ENCODE measurements at regions not wholly inside any gene's neighbourhood (a gene's known extent, or its start where the extent isn't known, plus 50 kb on each side); places are given as distances from the start of the nearest gene placed in this dataset.
A peak's percentile ranks its signal among the peaks of the same experiment; 100 is the strongest.

DNA sequence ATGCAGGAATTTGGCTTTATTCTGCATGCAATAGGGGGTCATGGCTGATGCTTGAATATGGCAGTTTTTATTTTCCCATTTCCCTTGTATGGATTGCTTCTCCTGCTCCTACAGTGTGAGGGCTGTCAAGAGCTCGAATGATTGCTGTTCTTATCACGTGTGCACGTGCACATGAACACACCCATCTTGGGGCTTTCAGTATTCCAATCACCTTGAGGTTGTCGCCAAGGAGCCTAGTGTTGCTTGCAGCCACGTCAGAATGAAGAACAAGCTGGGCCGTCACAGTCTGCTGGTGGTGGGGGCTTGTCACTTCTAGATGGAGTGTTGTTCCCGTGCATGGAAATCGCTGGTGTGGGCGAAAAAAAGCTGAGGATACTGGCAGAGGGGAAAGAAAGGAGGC, 219.4 kb upstream of the GLRA1 start:
- Mint-ChIP-seq H3K27me3 (ENCODE audit: unreplicated experiment) (peaks cover 35% of the 10 kb centered on the region), H3K27ac (ENCODE audit: unreplicated experiment) (no peak overlapping the region), H3K4me3 (ENCODE audit: unreplicated experiment) (no peak overlapping the region), H3K36me3 (ENCODE audit: unreplicated experiment) (no peaks in the 10 kb centered on the region), H3K4me1 (ENCODE audit: unreplicated experiment) (no peaks in the 10 kb centered on the region), H3K9me3 (ENCODE audit: unreplicated experiment) (no peaks in the 10 kb centered on the region)
- DNase-seq (ENCODE audit: extremely low spot score, unreplicated experiment): no peak
- TF ChIP-seq, protein P1, sequence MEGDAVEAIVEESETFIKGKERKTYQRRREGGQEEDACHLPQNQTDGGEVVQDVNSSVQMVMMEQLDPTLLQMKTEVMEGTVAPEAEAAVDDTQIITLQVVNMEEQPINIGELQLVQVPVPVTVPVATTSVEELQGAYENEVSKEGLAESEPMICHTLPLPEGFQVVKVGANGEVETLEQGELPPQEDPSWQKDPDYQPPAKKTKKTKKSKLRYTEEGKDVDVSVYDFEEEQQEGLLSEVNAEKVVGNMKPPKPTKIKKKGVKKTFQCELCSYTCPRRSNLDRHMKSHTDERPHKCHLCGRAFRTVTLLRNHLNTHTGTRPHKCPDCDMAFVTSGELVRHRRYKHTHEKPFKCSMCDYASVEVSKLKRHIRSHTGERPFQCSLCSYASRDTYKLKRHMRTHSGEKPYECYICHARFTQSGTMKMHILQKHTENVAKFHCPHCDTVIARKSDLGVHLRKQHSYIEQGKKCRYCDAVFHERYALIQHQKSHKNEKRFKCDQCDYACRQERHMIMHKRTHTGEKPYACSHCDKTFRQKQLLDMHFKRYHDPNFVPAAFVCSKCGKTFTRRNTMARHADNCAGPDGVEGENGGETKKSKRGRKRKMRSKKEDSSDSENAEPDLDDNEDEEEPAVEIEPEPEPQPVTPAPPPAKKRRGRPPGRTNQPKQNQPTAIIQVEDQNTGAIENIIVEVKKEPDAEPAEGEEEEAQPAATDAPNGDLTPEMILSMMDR (IDR thresholded peaks at IDR 0.05): no peak

DNA sequence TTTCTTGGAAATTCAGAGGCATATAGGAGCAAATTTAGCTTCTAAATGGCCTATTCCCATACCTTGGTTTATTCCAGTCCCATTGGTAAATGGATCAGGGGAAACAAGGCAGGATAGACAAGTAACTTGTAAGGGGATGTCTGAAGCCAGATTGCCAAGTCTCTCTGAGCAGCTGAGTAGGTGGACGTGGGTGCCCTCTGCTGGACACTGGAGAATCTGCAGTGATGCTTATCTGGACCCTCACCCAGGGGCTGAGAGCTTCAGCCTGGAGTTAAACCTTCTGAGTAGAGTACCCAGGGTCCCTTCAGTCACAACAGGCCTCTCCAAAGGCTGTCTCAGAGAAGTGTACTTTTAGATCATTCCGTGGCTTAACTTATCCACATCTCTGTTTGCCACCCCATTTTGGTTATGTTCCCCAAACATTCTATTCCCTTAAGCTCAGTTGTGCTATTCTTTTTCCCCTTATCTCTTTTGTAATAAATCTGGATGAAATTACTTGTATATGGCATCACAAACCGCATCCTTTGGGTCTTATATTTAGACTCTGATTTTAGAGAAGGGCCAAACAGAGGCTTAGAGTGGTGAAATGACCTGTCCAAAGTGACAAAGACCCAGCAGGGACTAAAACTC, 218.3 kb upstream of the GLRA1 start:
- TF ChIP-seq, protein P1 (IDR thresholded peaks at IDR 0.05): peak; percentile 92
- Mint-ChIP-seq H3K9me3 (ENCODE audit: unreplicated experiment) (no peaks in the 10 kb centered on the region), H3K36me3 (ENCODE audit: unreplicated experiment) (no peaks in the 10 kb centered on the region), H3K27ac (ENCODE audit: unreplicated experiment) (no peak overlapping the region), H3K4me1 (ENCODE audit: unreplicated experiment) (no peaks in the 10 kb centered on the region), H3K4me3 (ENCODE audit: unreplicated experiment) (no peak overlapping the region), H3K27me3 (ENCODE audit: unreplicated experiment) (peaks cover 40% of the 10 kb centered on the region)
- peak; percentile 88 for DNase-seq (ENCODE audit: extremely low spot score, unreplicated experiment)

DNA sequence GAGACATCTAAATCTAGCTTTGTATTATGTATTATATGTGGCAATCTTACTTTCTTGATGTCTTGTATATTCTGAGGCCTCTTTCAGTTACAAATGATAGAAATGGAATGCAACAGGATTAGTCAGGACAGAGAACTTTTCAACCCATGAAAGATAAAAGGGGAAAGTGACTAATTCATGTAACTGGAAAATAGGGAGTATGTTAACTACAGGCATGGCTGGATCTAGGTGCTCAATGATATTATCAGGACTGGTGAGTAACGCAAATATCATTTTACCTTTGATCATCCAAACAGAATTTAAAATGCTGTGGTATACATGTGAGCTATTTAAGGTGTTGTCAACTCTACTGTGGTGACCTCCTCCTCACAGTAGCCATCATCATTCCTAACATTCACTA, 215.7 kb upstream of the GLRA1 start:
- Mint-ChIP-seq H3K9me3 (ENCODE audit: unreplicated experiment) (no peaks in the 10 kb centered on the region), H3K4me3 (ENCODE audit: unreplicated experiment) (no peak overlapping the region), H3K4me1 (ENCODE audit: unreplicated experiment) (no peaks in the 10 kb centered on the region), H3K27me3 (ENCODE audit: unreplicated experiment) (peaks cover 40% of the 10 kb centered on the region), H3K36me3 (ENCODE audit: unreplicated experiment) (no peaks in the 10 kb centered on the region), H3K27ac (ENCODE audit: unreplicated experiment) (no peak overlapping the region)
- TF ChIP-seq, protein P1 (IDR thresholded peaks at IDR 0.05): no peak
- no peak for DNase-seq (ENCODE audit: extremely low spot score, unreplicated experiment)

- Mint-ChIP-seq H3K9me3 (ENCODE audit: unreplicated experiment) (no peaks in the 10 kb centered on the region), H3K27ac (ENCODE audit: unreplicated experiment) (no peak overlapping the region), H3K36me3 (ENCODE audit: unreplicated experiment) (no peaks in the 10 kb centered on the region), H3K4me3 (ENCODE audit: unreplicated experiment) (no peak overlapping the region), H3K4me1 (ENCODE audit: unreplicated experiment) (no peaks in the 10 kb centered on the region), H3K27me3 (ENCODE audit: unreplicated experiment) (peaks cover 34% of the 10 kb centered on the region)
- TF ChIP-seq, protein P1 (IDR thresholded peaks at IDR 0.05): no peak
- no peak for DNase-seq (ENCODE audit: extremely low spot score, unreplicated experiment)
These were observed 212.4 kb upstream of the GLRA1 start for GRCh38 chr5:152137063-152137462.

DNA sequence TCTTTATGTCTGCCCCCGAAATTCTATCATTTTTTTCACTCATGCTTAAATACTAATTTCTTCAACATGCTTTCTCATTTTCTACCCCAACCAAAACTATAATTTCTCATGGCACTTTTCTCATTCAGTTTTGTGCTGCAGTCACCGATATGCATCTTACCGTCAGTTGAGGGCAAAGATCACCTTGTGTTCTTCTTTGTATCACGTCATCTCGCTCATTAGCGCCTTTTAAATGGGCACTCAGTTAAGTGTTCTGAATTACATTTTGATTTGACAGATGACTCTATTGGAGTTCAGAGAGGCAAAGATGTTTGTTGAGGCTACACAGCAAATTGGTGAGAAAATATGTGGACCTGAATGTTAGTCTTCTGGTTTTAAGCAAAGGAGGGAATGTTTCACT, 211.7 kb upstream of the GLRA1 start:
- no peaks in the 10 kb centered on the region for H3K4me1 Mint-ChIP-seq (ENCODE audit: unreplicated experiment)
- H3K9me3 Mint-ChIP-seq (ENCODE audit: unreplicated experiment): no peaks in the 10 kb centered on the region
- TF ChIP-seq, protein P1 (IDR thresholded peaks at IDR 0.05): no peak
- H3K27me3 Mint-ChIP-seq (ENCODE audit: unreplicated experiment): peaks cover 31% of the 10 kb centered on the region
- H3K36me3 Mint-ChIP-seq (ENCODE audit: unreplicated experiment): no peaks in the 10 kb centered on the region
- H3K27ac Mint-ChIP-seq (ENCODE audit: unreplicated experiment): no peak overlapping the region
- no peak for DNase-seq (ENCODE audit: extremely low spot score, unreplicated experiment)
- no peak overlapping the region for H3K4me3 Mint-ChIP-seq (ENCODE audit: unreplicated experiment)

All from osteocyte (in vitro differentiated cells).